NCI-H748 (cell line): ENCODE measurements at regions not wholly inside any gene's neighbourhood (a gene's known extent, or its start where the extent isn't known, plus 50 kb on each side); places are given as distances from the start of the nearest gene placed in this dataset.
"Not testable (repeated sequence)": the region's sequence is repeated elsewhere in the genome, so short reads cannot be mapped to it uniquely, and the experiment has no call there.

Experiments
- DNase-seq: peaks from one replicate; lab custom pipeline; 2025; ENCODE audit not compliant: unreplicated experiment; lab: John Stamatoyannopoulos, UW

GRCh38 chr5:18617191-18617590 is 982.9 kb downstream of the TAF11L14 start:
- not testable (repeated sequence) for DNase-seq

GRCh38 chr5:18630458-18631045 is 996.3 kb downstream of the TAF11L14 start:
- DNase-seq: no peak

GRCh38 chr5:18652404-18653215 is 1018.4 kb downstream of the TAF11L14 start:
- DNase-seq: no peak

GRCh38 chr5:18653216-18653752 is 1019.0 kb downstream of the TAF11L14 start:
- no peak for DNase-seq

- no peak for DNase-seq
Measured at GRCh38 chr5:18660511-18660910, 1026.3 kb downstream of the TAF11L14 start.

- no peak for DNase-seq
Measured at GRCh38 chr5:18662231-18662630, 1028.0 kb downstream of the TAF11L14 start.

GRCh38 chr5:18674212-18674611 is 1040.0 kb downstream of the TAF11L14 start:
- DNase-seq: not testable (repeated sequence)

GRCh38 chr5:18675041-18675440 is 1040.8 kb downstream of the TAF11L14 start:
- no peak for DNase-seq

- no peak for DNase-seq
Measured at GRCh38 chr5:18686253-18686652, 1052.0 kb downstream of the TAF11L14 start.

GRCh38 chr5:18687429-18687828 is 1053.2 kb downstream of the TAF11L14 start:
- no peak for DNase-seq

- DNase-seq: no peak
Measured at GRCh38 chr5:18699681-18700080, 1065.4 kb downstream of the TAF11L14 start.

GRCh38 chr5:18702821-18703220 is 1068.6 kb downstream of the TAF11L14 start:
- no peak for DNase-seq

- DNase-seq: no peak
Measured at GRCh38 chr5:18712936-18713485, 1078.8 kb downstream of the TAF11L14 start.

- peak; percentile 28 for DNase-seq
Measured at GRCh38 chr5:18720002-18720401, 1085.7 kb downstream of the TAF11L14 start.

GRCh38 chr5:18732556-18733479 is 1098.6 kb downstream of the TAF11L14 start:
- no peak for DNase-seq

GRCh38 chr5:18736051-18736398 is 1101.8 kb downstream of the TAF11L14 start:
- DNase-seq: no peak

- not testable (repeated sequence) for DNase-seq
Measured at GRCh38 chr5:18736736-18737135, 1102.5 kb downstream of the TAF11L14 start.

- DNase-seq: no peak
Measured at GRCh38 chr5:18740301-18740700, 1106.0 kb downstream of the TAF11L14 start.

- DNase-seq: no peak
Measured at GRCh38 chr5:18742830-18743229, 1108.6 kb downstream of the TAF11L14 start.

- no peak for DNase-seq
Measured at GRCh38 chr5:18744441-18744840, 1110.2 kb downstream of the TAF11L14 start.
